CD4-positive, alpha-beta T cell treated with Interleukin-15 for 4 hours (primary cell): ENCODE measurements at regions not wholly inside any gene's neighbourhood (a gene's known extent, or its start where the extent isn't known, plus 50 kb on each side); places are given as distances from the start of the nearest gene placed in this dataset.

ENCODE experiments used
- DNase-seq: peaks from one replicate; pipeline ENCODE4 v3.0.0-alpha.2; 2020; ENCODE audit warnings: low spot score

- DNase-seq = no peak
Observed at GRCh38 chr15:25563596-25563995, 124.8 kb upstream of the UBE3A start.

GRCh38 chr15:25557926-25558325, 119.1 kb upstream of the UBE3A start:
- no peak for DNase-seq

DNA sequence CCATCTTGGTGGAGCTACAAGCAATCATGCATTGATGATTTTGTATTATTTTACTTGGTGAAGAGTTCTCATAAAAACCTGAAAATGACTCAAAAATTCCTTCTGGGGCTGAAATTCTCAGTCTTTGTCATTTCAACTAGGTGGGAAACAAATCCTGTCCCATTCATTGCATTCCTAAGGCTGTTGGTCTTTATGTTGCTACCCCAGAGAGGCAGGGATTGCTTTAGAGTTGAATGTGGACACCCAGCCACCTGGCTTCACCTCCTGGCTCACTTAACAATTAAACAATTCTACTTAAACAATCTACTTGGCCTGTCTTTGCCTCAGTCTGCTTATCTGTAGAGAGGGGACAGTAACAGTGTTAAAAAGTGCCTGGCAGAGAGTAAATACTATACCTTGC, 117.3 kb upstream of the UBE3A start:
- no peak for DNase-seq

DNA sequence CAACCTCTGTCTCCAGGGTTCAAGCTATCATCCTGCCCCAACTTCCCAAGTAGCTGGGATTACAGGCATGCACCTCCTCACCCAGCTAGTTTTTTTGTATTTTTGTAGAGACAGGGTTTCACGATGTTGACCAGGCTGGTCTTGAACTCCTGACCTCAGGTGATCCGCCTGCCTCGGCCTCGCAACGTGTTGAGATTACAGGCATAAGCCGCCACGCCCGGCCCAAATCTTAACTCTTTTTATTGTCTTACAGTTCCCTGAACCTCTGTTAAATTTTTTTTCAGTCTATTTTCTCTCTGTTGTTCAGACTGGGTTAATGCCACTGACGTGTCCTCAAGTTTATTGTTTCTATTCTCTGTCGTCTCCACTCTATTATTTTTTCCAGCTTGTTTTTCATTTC, 115.8 kb upstream of the UBE3A start:
- no peak for DNase-seq

DNA sequence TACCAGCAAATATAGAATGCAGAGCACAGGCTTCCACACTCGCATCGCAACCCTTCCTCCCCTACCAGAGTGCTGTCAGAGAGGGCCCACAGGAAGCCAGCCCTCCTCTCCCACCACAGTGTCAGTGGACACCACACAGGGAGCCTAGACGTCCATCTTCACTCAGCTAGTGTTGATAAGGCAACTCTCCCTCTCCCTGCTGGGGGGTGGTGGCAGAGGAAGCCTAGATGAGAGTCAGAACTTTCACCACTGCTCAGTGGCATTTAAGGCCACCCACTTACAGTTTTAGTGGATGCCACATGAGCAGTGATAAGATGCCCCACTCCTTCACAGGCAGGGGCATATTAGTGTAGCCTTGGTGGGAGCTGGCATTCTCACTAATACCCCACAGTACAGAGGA, 109.8 kb upstream of the UBE3A start:
- no peak for DNase-seq

DNA sequence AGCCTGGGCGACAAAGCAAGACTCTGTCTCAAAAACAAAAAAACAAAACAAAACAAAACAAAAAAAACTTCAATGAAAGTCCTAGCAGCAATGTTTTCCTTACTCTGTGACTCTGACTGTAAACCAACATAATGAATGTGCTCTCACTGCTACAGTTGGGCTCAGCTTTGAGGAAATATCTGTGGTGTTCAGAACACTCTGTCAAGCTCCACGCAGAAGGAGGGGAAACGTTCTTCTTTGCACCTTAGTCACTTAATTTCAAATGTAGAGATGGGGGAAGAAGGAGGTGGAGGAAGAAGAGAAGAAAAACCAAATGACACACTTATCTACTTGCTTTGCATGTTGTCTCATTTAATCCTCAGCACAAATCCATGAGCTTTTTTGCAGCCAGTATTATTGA, 107.1 kb upstream of the UBE3A start:
- no peak for DNase-seq

DNA sequence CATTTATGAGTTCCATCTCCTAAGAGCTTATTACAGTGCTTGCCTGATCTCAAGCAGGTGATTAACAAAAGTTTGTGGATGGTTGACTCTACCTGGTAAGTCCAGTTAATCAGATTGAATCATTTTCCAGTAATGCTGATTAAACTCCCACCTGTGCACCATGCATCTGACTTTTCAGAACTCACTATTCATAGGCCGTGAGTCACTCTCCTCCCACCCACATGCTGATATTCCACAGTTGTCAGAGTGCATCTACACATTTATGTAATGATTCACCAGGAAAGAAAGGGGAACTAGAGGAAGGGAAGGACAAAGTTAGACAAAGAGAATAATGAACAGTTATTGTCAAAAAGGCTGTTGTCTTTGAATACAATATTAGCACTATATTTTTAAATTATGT, 106.2 kb upstream of the UBE3A start:
- no peak for DNase-seq

- no peak for DNase-seq
Observed at GRCh38 chr15:25544076-25544475, 105.3 kb upstream of the UBE3A start.

DNA sequence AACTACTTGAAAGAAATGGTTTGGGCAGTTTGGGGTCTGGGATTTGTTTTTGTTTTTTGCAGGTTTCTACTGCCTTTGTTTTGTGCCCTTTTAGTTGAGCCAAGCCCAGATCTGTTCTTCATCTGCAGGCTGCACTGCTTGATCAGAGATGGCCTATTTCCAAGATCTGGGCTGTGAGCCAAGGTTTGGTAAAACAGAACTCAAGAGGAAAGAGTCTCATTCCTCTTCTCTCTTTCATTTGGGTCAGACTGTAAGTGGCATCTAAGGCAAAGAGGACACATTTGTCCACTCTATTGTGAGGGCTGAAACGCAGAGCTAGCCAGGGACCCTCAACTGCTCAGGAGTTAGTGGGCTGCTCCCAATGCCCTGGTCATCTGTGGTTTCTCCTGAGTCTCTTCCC, 104.4 kb upstream of the UBE3A start:
- DNase-seq = no peak

GRCh38 chr15:25541228-25541627, 102.4 kb upstream of the UBE3A start:
- no peak for DNase-seq

- DNase-seq = no peak
Observed at GRCh38 chr15:25536801-25537611, 98.2 kb upstream of the UBE3A start.

- DNase-seq = no peak
Observed at GRCh38 chr15:25535866-25536265, 97.0 kb upstream of the UBE3A start.

GRCh38 chr15:25534293-25534692, 95.5 kb upstream of the UBE3A start:
- DNase-seq = no peak

DNA sequence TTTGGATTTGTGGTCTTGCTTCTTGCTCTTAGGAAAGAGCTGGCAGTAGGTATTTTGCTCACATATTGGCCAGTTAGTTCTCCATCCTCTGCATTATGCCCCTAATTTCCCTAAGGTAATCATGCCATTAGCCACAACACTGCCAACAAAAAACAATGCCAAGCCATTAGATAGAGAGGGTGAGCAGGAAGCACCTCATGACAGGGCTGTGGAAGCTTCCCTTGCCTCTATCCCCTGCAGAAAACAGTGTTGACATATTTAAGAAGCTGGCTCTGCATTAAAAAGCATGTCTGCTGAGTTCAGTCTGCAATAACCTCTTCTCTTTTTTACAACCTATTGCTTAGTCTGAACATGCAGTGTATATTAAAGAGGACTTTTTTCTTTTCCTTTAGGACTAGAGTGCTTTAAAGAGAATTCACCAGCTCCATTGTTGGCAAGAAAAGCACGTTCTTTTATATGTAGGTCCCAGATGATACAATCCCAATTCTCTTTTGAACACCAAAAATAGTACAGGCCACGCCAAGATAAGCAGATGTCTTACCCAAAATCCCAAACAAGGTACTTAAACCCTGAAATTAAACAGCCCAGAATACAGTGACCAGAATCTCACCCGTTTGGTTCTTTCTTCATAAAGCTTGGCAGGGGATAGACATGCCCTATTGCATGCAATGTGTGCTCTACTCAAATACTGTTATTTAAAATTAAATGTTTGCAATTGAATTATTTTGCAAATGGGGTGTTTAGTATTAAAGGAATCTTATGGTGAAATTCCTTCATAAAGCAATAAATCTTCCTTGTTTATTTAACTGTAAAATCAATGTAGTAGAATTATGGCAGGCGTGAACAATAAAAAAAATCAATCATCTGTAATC, 93.7 kb upstream of the UBE3A start:
- DNase-seq = no peak

DNA sequence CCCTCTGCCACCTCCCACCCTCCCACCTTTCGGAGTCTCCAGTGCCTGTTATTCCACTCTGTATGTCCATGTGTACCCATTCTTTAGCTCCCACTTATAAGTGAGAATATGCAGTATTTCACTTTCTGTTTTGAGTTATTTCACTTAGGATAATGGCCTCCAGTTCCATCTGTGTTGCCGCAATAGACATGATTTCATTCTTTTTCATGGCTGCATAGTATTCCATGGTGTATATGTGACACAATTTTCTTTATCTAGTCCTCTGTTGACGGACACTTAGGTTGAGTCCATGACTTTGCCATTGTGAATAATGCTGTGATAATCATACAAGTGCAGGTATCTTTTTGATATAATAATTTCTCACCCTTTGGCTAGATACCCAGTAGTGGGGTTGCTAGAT, 91.0 kb upstream of the UBE3A start:
- no peak for DNase-seq

DNA sequence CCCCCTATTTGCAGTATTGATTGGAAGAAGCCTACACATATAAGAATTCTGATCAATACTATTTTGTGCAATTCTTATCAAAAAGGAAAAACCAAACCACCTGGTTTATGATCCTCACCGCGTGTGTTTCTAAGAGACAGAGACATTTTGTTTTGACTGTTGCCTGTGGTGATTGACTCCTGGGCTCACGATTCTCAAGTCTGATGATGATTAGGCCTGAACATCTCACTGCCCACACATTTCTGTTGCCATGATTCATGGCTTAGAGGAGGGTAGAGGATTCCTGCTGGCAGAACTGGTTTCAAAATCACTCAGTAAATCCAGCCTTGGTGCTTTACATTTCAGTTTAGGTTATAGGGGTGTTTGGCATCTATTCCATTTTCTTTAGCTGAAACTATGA, 88.3 kb upstream of the UBE3A start:
- DNase-seq = no peak

DNA sequence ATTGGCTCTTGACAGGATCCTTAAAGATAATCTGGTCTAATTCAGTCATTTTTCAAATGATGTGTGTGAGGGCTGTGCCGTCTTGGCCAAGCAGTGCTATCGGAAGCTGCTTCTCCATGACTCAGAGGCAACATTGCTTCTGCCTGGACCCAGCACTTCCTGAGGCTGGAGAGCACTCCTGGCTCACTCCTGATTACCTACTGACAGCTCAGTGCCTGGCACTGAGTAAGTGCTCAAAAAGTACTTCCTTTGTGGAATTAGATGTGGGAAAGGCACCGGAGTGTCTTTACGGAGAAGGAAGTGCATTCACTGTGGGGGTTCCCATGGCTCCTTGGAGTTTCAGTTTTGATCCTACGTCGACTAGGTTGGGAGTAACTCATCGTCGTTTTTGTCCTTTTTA, 86.9 kb upstream of the UBE3A start:
- no peak for DNase-seq

DNA sequence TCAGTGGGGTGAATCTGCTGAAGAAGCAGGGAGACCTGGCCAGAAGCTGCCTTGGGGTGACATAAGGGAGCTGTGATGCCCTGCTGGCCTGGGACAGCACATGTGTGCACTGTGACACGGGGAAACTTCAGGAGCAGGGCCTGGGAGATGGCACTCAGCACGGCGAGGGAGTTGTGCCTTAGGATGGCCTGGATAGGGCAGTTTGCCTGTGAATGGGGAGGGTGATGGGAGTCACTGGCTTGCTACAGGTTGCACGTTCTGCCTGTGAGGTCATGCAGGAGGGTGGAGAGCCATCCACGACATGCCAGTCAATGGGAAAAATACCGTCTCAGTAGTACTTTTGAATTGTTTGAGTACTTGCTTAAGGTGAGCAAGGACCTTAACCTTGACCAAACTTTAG, 76.8 kb upstream of the UBE3A start:
- DNase-seq = no peak

GRCh38 chr15:25514522-25514921, 75.7 kb upstream of the UBE3A start:
- DNase-seq = no peak

DNA sequence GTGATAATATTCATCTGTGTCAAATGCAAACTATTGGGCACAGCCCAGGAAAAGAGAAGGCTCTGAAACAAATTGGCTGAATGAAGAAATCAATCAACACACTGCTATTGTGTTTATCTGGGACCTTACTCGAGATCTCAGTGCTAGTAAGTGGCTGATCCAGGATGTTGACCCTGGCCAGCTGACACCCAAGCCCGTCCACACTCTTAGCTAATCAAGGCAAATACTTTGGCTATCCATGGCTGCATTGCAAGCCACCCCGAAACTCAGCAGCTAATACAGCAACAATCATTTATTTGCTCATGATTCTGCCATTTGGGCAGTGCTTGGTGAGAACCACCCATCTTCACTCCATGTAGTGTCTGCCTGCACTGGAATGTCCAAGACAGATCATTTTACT, 74.1 kb upstream of the UBE3A start:
- DNase-seq = no peak

DNA sequence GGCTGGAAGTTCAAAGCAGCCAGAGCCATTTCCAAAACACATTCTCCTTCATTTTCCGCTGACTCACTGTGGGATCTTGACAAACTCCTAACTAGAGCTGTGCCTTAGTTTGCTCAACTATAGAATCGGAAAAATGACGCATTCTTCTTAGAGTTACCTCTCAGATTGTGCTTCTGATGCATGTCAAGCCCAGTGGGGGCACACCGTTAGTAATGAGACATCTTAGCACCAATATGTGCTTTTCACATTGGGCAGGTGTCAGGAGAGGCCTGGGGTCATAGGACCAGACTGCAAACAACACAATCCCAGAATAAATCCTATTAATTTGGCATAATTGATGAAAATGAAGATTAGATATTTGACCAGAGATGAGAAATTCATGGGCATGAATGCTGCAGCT, 71.3 kb upstream of the UBE3A start:
- DNase-seq = no peak

- DNase-seq = no peak
Observed at GRCh38 chr15:25509703-25510102, 70.9 kb upstream of the UBE3A start.

DNA sequence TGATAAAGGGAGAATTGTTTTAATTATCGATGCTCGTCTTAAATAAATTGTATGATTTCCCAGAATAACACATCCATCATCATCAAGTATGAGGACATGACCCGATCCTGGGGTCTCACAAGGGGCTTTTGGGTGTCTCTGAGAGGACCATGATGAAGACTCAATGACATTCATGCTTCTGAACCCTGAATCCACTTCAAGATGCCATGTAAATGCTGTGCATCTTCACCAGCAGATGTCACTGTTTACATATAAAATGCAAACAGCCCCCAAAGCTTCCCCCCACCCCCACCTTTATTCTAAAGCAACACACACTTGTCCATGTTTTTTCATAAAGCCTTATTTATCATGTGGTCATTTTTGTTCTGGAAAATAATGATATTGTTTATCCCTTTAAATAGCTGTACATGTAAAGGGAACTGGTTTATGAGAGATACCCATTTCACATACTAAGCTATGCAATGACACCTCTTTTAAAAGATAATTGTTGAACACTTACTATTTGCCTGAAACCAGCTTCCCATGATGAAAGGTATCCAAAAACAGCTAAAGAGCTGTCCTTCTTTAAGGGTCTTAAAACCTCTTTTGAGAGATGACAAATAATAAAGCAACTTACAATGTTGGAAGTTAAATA, 69.7 kb upstream of the UBE3A start:
- no peak for DNase-seq
